PFSK-1 (cell line): ENCODE measurements at regions not wholly inside any gene's neighbourhood (a gene's known extent, or its start where the extent isn't known, plus 50 kb on each side); places are given as distances from the start of the nearest gene placed in this dataset.

Experiments
- POLR2AphosphoS5 ChIP-seq: IDR thresholded peaks from 2 replicates; pipeline ENCODE4 v1.6.1; 2012; ENCODE audit warnings: low read depth, mild to moderate bottlenecking, control low read depth, low read length, moderate library complexity
- REST ChIP-seq, 2 experiments: IDR thresholded peaks; 2 replicates each; pipeline versions ENCODE4 v1.6.1 to v1.8.0; 2011 to 2012; ENCODE audit warnings: low read depth in 2 of 2, low read length in 2 of 2, control low read depth in 1 of 2, inconsistent platforms in 1 of 2, mild to moderate bottlenecking in 1 of 2, moderate library complexity in 1 of 2; ENCODE audit not compliant: insufficient read depth in 1 of 2

GRCh38 chr13:65378484-65378883 lies 1851.7 kb downstream of the PCDH9 start:
- TF ChIP-seq POLR2AphosphoS5 = no peak
- TF ChIP-seq REST (IDR thresholded peaks at IDR 0.05; ENCODE audit: insufficient read depth in 1 of 2, low read depth in 2 of 2, low read length in 2 of 2) = no peak
